Neural crest cell (in vitro differentiated cells): ENCODE measurements at regions not wholly inside any gene's neighbourhood (a gene's known extent, or its start where the extent isn't known, plus 50 kb on each side); places are given as distances from the start of the nearest gene placed in this dataset.

Source experiments
- DNase-seq: peaks from one replicate; pipeline ENCODE4 v3.0.0; 2021; ENCODE audit warnings: low read depth, mixed read lengths, low spot score
- H3K27ac Mint-ChIP-seq: one replicate; pipeline ENCODE4 v1.8.0; 2021; ENCODE audit warnings: mild to moderate bottlenecking, mixed read lengths; ENCODE audit not compliant: unreplicated experiment
- H3K27me3 Mint-ChIP-seq: 2 replicates; pipeline ENCODE4 v1.8.0; 2021; ENCODE audit warnings: low read depth, mild to moderate bottlenecking, mixed read lengths
- H3K36me3 Mint-ChIP-seq: 2 replicates; pipeline ENCODE4 v1.8.0; 2021; ENCODE audit warnings: low read depth, mild to moderate bottlenecking, mixed read lengths
- H3K4me1 Mint-ChIP-seq: 2 replicates; pipeline ENCODE4 v1.8.0; 2021; ENCODE audit warnings: mixed read lengths
- H3K4me3 Mint-ChIP-seq: one replicate; pipeline ENCODE4 v1.8.0; 2021; ENCODE audit warnings: mild to moderate bottlenecking, mixed read lengths
- H3K9me3 Mint-ChIP-seq: 2 replicates; pipeline ENCODE4 v1.8.0; 2021; ENCODE audit warnings: mixed read lengths
- CTCF ChIP-seq: fragments of 200-600 bp; sonication (generic); conservative IDR thresholded peaks from 2 replicates; pipeline ENCODE4 v1.5.0; 2021; ENCODE audit warnings: antibody characterized with exemption, mild to moderate bottlenecking

- Mint-ChIP-seq H3K27me3 (no peaks in the 10 kb centered on the region), H3K4me1 (no peaks in the 10 kb centered on the region), H3K27ac (no peak overlapping the region), H3K4me3 (no peak overlapping the region), H3K9me3 (peaks cover 11% of the 10 kb centered on the region), H3K36me3 (peaks cover 5% of the 10 kb centered on the region)
- no peak for TF ChIP-seq CTCF
- no peak for DNase-seq
These were observed 506.9 kb upstream of the FAM47C start for GRCh38 chrX:36501169-36501702.

- H3K4me3 Mint-ChIP-seq: no peak overlapping the region
- peaks cover 12% of the 10 kb centered on the region for H3K36me3 Mint-ChIP-seq
- no peaks in the 10 kb centered on the region for H3K27me3 Mint-ChIP-seq
These were observed 503.5 kb upstream of the FAM47C start for GRCh38 chrX:36504625-36505024.

GRCh38 chrX:36508042-36508441 is 500.1 kb upstream of the FAM47C start:
- no peaks in the 10 kb centered on the region for H3K4me1 Mint-ChIP-seq
- H3K9me3 Mint-ChIP-seq: peaks cover 10% of the 10 kb centered on the region
- H3K4me3 Mint-ChIP-seq: no peak overlapping the region
- H3K27me3 Mint-ChIP-seq: no peaks in the 10 kb centered on the region
- DNase-seq: no peak
- peaks cover 8% of the 10 kb centered on the region for H3K36me3 Mint-ChIP-seq
- no peak for TF ChIP-seq CTCF
- no peak overlapping the region for H3K27ac Mint-ChIP-seq

More at GRCh38 chrX:36504625-36505024, 503.5 kb upstream of the FAM47C start:
- DNase-seq: no peak
- Mint-ChIP-seq H3K27ac (no peak overlapping the region), H3K9me3 (peaks cover 17% of the 10 kb centered on the region), H3K4me1 (no peaks in the 10 kb centered on the region)
- no peak for TF ChIP-seq CTCF

DNA sequence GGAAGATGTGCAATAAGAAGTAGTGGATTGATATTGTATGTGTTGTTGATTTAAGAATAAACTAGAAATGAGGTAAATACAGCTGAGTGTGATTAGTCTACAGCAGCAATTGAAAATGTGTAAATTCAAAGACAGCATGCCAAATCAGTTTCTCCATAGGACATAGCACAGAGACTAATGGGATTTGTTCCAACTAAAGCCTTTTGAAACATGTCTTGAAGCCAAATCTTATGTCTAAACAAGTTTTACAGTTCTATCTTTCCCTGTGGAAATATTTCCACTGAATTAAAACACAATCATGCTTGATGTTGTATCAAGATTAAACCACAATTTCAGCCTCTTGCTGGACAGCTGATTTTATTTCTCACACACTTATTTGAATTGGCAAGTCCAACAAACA is 497.4 kb upstream of the FAM47C start:
- H3K4me1 Mint-ChIP-seq: no peaks in the 10 kb centered on the region
- peaks cover 10% of the 10 kb centered on the region for H3K36me3 Mint-ChIP-seq
- H3K4me3 Mint-ChIP-seq: no peak overlapping the region

GRCh38 chrX:36528661-36529060 is 479.5 kb upstream of the FAM47C start:
- DNase-seq: no peak
- Mint-ChIP-seq H3K9me3 (peaks cover 8% of the 10 kb centered on the region), H3K4me3 (no peak overlapping the region), H3K36me3 (no peaks in the 10 kb centered on the region), H3K27ac (no peak overlapping the region), H3K4me1 (no peaks in the 10 kb centered on the region), H3K27me3 (no peaks in the 10 kb centered on the region)
- no peak for TF ChIP-seq CTCF

More for the DNA sequence above, 497.4 kb upstream of the FAM47C start:
- Mint-ChIP-seq H3K9me3 (peaks cover 16% of the 10 kb centered on the region), H3K27ac (no peak overlapping the region), H3K27me3 (no peaks in the 10 kb centered on the region)
- TF ChIP-seq CTCF: no peak
- no peak for DNase-seq
